Neural cell (in vitro differentiated cells): ENCODE measurements at regions not wholly inside any gene's neighbourhood (a gene's known extent, or its start where the extent isn't known, plus 50 kb on each side); places are given as distances from the start of the nearest gene placed in this dataset.

Source experiments
- CTCF ChIP-seq: fragments of 450-650 bp; IDR thresholded peaks from 2 replicates; pipeline ENCODE4 v1.5.1; 2014; ENCODE audit warnings: antibody characterized with exemption, mild to moderate bottlenecking, moderate library complexity; ENCODE audit not compliant: poor library complexity, severe bottlenecking
- EP300 ChIP-seq: fragments of 450-650 bp; conservative IDR thresholded peaks from 2 replicates; pipeline ENCODE4 v1.6.1; 2014; ENCODE audit warnings: antibody characterized with exemption, mild to moderate bottlenecking, moderate library complexity; ENCODE audit not compliant: poor library complexity, severe bottlenecking
- EZH2 ChIP-seq: fragments of 200-600, 300-800 bp; shearing (Covaris generic), sonication (generic); IDR thresholded peaks from 2 replicates; pipeline ENCODE4 v1.6.1; 2014; ENCODE audit warnings: antibody characterized with exemption, low read length, borderline replicate concordance, mild to moderate bottlenecking; ENCODE audit not compliant: insufficient read depth, poor library complexity, severe bottlenecking
- POLR2AphosphoS5 ChIP-seq: IDR thresholded peaks from 2 replicates; pipeline ENCODE4 v1.6.1; 2012
- RAD21 ChIP-seq: fragments of 450-650 bp; conservative IDR thresholded peaks from 2 replicates; pipeline ENCODE4 v1.6.1; 2014; ENCODE audit warnings: antibody characterized with exemption, mild to moderate bottlenecking, moderate library complexity
- REST ChIP-seq: IDR thresholded peaks from 2 replicates; pipeline ENCODE4 v1.6.1; 2012; ENCODE audit warnings: borderline replicate concordance
- SMC3 ChIP-seq: fragments of 450-650 bp; conservative IDR thresholded peaks from 2 replicates; pipeline ENCODE4 v1.6.1; 2014; ENCODE audit warnings: antibody characterized with exemption, mild to moderate bottlenecking, moderate library complexity; ENCODE audit not compliant: poor library complexity

- TF ChIP-seq EZH2 = no peak
- no peak for TF ChIP-seq EP300
- no peak for TF ChIP-seq POLR2AphosphoS5
- no peak for TF ChIP-seq CTCF
- TF ChIP-seq REST = no peak
- TF ChIP-seq SMC3 = no peak
- no peak for TF ChIP-seq RAD21
Observed at GRCh38 chr13:67740871-67741535, 510.9 kb upstream of the PCDH9 start.
